Activated T-cell treated with anti-CD3 and anti-CD28 coated beads for 4 hours (primary cell): ENCODE measurements at regions not wholly inside any gene's neighbourhood (a gene's known extent, or its start where the extent isn't known, plus 50 kb on each side); places are given as distances from the start of the nearest gene placed in this dataset.

Source experiments
- DNase-seq: peaks from one replicate; pipeline ENCODE4 v3.0.0-alpha.2; 2020

- no peak for DNase-seq
Observed at GRCh38 chr6:169044381-169045230, 209.0 kb downstream of the THBS2 start.

DNA sequence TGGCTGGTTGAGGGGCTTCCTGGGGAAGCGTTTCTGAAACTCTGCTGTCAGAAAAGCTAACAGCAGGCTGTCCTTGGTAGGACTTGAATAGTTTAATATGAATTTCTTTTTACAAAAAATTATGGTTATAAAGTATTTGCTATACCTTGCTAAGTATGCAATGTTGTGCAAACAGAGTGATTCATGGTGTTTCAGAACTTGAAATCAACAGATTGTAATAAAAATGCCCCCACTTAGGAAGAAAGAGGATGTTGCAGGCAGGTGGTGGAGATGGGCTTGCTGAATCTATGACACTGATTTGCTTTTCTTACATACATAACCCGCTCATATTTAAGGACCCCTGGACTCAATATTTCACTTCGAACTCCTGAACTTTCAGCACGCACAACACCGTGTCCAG is 211.6 kb downstream of the THBS2 start:
- DNase-seq: no peak

DNA sequence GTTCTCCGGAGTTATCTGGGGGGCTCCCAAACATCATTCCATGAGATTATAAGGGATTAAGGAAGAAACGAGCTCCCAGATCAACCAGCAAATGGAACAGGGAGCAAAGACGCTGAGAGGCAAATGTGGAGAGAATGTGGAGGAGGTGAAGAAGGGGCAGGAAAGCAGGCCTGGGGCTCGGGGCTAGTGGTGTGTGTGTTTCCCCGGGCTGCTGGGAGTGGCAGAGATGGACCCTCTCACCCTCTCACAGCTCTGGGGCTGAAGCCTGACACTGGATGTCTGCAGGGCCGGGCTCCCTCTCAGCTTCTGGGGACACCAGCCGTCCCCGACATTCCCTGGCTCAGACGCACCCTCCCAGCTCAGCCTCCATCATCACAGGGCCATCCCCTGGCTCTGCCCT is 212.6 kb downstream of the THBS2 start:
- no peak for DNase-seq

- no peak for DNase-seq
Observed at GRCh38 chr6:169038691-169039090, 215.0 kb downstream of the THBS2 start.

GRCh38 chr6:169035385-169036240 is 218.0 kb downstream of the THBS2 start:
- DNase-seq: no peak

GRCh38 chr6:169034516-169035167 is 219.0 kb downstream of the THBS2 start:
- no peak for DNase-seq

DNA sequence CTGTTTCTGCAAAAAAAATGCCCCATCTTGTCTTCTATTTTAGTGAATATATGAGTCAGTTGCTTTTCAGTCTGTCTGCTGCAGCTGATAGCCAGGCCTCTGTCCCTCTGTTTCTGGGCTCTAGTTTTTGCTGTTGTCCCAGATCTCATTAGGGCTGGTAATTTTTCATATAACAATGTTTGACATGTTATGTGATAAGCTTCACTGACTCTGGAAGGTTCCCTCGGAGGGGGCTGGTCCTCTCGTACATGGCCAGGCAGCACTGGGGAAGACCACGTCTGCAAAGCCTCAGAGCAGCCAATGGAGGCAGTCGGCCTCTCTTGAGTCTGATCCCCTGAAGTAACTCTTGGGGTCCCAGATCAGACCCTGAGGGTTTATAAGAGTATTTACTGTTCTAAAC is 223.8 kb downstream of the THBS2 start:
- DNase-seq: no peak

- no peak for DNase-seq
Observed at GRCh38 chr6:169028343-169028742, 225.3 kb downstream of the THBS2 start.

- DNase-seq: no peak
Observed at GRCh38 chr6:169026175-169026574, 227.5 kb downstream of the THBS2 start.

DNA sequence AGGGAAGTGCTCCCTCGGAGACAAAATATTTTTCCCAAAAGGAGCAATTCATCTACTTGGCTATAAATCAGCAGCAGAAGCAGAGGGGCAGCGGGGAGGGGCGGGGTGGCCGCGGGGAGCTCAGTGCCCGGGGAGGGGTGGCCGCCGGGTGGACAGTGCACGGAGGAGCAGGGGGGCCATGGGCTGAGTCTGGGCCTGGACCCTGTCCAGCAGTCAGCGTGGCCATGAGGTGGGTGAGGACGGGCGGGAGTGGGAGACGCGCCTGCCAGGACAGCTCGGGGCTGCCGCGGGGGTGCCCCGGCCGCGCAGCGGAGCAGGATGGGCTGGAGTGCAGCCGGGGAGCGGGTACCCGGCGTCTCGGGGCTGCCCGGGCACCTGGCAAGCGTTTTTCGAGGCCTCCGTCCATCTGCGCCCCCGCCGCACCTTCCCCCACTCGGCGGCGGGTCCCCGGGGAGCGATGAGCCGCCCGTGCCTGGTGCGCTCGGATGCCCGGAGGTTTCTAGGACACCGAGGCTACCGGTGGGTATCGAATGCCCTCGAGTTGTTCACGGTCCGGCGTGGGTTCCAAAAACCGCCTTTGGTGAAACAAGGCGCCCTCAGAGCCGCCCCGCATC is 229.5 kb downstream of the THBS2 start:
- DNase-seq: no peak

DNA sequence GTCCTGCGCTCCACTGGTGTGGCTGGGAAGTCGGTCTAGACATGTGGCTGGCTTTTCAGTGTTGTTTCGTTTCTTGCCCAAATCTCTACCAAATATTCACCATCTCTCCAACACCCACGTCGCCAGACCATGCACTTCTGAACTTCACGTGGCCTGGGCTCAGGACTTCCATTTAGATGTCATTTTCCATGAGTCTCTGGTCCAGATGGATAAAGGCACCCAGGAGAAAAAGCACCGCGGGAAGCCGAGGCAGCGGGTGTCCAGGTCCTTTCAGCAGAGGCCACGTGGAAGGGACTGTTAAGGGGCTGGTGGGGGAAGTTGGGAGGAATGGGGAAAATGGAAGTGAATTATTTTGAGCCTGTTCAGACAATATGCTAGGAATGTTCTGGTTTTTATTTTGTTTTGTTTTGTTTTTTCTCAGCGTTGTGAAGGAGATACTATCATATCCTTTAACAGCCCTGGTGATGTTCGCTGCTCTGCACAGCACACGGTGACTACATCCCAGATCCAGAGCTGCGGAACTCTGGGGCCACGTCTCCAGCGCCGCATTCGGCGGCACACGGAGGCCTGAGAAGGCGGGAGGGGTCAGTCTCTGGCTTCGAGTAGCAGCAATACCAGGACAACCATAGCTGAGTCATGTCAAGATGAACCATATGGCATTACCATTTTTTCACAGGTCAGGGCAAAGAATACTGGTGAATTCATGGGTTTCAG is 230.3 kb downstream of the THBS2 start:
- DNase-seq: no peak

- no peak for DNase-seq
Observed at GRCh38 chr6:169022079-169022478, 231.6 kb downstream of the THBS2 start.

- no peak for DNase-seq
Observed at GRCh38 chr6:169020821-169021220, 232.8 kb downstream of the THBS2 start.

GRCh38 chr6:169019727-169020491 is 233.7 kb downstream of the THBS2 start:
- no peak for DNase-seq

GRCh38 chr6:169019111-169019510 is 234.5 kb downstream of the THBS2 start:
- no peak for DNase-seq

GRCh38 chr6:169016758-169017157 is 236.9 kb downstream of the THBS2 start:
- no peak for DNase-seq

GRCh38 chr6:169014211-169015197 is 239.1 kb downstream of the THBS2 start:
- no peak for DNase-seq

- DNase-seq: no peak
Observed at GRCh38 chr6:169009628-169010027, 244.0 kb downstream of the THBS2 start.

GRCh38 chr6:169008641-169009257 is 244.9 kb downstream of the THBS2 start:
- DNase-seq: no peak

DNA sequence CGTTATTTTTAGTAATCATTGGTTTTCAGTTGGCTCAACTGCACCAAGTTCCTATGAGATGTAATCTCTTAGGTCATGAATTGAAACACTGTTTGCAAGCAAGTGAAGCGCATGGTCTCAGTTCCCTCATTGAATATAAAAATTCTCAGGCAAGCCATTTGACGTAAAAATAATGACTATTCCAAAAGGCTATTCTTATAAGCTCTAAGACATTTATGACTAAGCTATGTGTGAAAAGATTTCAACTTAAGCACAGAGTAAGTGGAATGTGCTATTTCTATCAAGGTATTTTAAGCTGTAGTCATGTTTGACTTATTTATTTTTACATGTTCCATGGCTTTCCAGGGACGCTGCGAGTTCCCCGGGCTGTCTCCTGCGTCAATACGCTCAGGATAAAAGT is 248.5 kb downstream of the THBS2 start:
- DNase-seq: no peak
